ENCODE measurements at regions not wholly inside any gene's neighbourhood (a gene's known extent, or its start where the extent isn't known, plus 50 kb on each side); places are given as distances from the start of the nearest gene placed in this dataset.

- no peak overlapping the region for H3K4me3 ChIP-seq (ENCODE audit: low read length)
- TF ChIP-seq CTCF (conservative IDR thresholded peaks at IDR 0.05), result no peak
- no peaks in the 10 kb centered on the region for H3K4me1 ChIP-seq (ENCODE audit: control insufficient read depth, insufficient read depth, low read length)
- no peak overlapping the region for H3K4me3 Mint-ChIP-seq
- H3K27me3 ChIP-seq (ENCODE audit: control insufficient read depth, insufficient read depth, low read length, poor library complexity, severe bottlenecking), result no peaks in the 10 kb centered on the region
- H3K9me3 Mint-ChIP-seq, result peaks cover 17% of the 10 kb centered on the region
- H3K9ac ChIP-seq (ENCODE audit: extremely low read depth, low read length, poor library complexity, severe bottlenecking), result no peak overlapping the region
- H3K36me3 Mint-ChIP-seq (ENCODE audit: low read depth), result no peaks in the 10 kb centered on the region
- no peaks in the 10 kb centered on the region for H3K36me3 ChIP-seq (ENCODE audit: control insufficient read depth, insufficient read depth, low read length)
- no peaks in the 10 kb centered on the region for H3K27me3 Mint-ChIP-seq (ENCODE audit: insufficient read depth)
- H3K9me3 ChIP-seq (ENCODE audit: control insufficient read depth, low read length), result peaks cover 55% of the 10 kb centered on the region
- 89 to 100% methylated on average over 2 to 4 of the region's 4 CpGs for WGBS, 2 experiments (ENCODE audit: insufficient coverage in 1 of 2, insufficient read length in 1 of 2)
- DNase-seq, result no peak
- H3K27ac Mint-ChIP-seq, result no peak overlapping the region
- H3K4me1 Mint-ChIP-seq, result peaks cover 3% of the 10 kb centered on the region
- H3K27ac ChIP-seq (ENCODE audit: low read depth, low read length), result no peak overlapping the region
Observed at GRCh38 chr5:153014194-153014593, 476.3 kb upstream of the GRIA1 start.

GRCh38 chr5:153018121-153018520, 472.3 kb upstream of the GRIA1 start:
- peaks cover 21% of the 10 kb centered on the region for H3K9me3 Mint-ChIP-seq
- no peaks in the 10 kb centered on the region for H3K4me1 Mint-ChIP-seq
- no peak overlapping the region for H3K9ac ChIP-seq (ENCODE audit: extremely low read depth, low read length, poor library complexity, severe bottlenecking)
- H3K4me3 ChIP-seq (ENCODE audit: low read length), result no peak overlapping the region
- H3K27ac ChIP-seq (ENCODE audit: low read depth, low read length), result no peak overlapping the region
- no peak for DNase-seq
- WGBS, 2 experiments (ENCODE audit: insufficient coverage in 1 of 2, insufficient read length in 1 of 2), result 80 to 100% methylated on average over 1 of the region's 4 CpGs
- no peaks in the 10 kb centered on the region for H3K36me3 ChIP-seq (ENCODE audit: control insufficient read depth, insufficient read depth, low read length)
- H3K27ac Mint-ChIP-seq, result no peak overlapping the region
- H3K9me3 ChIP-seq (ENCODE audit: control insufficient read depth, low read length), result peaks cover 70% of the 10 kb centered on the region
- peaks cover 2% of the 10 kb centered on the region for H3K36me3 Mint-ChIP-seq (ENCODE audit: low read depth)
- no peaks in the 10 kb centered on the region for H3K27me3 ChIP-seq (ENCODE audit: control insufficient read depth, insufficient read depth, low read length, poor library complexity, severe bottlenecking)
- no peak for TF ChIP-seq CTCF (conservative IDR thresholded peaks at IDR 0.05)
- no peak overlapping the region for H3K4me3 Mint-ChIP-seq
- no peaks in the 10 kb centered on the region for H3K4me1 ChIP-seq (ENCODE audit: control insufficient read depth, insufficient read depth, low read length)
- H3K27me3 Mint-ChIP-seq (ENCODE audit: insufficient read depth), result no peaks in the 10 kb centered on the region

GRCh38 chr5:153030755-153031725, 459.4 kb upstream of the GRIA1 start:
- no peak for DNase-seq
- Histone ChIP-seq H3K9me3 (ENCODE audit: control insufficient read depth, low read length) (peaks cover 37% of the 10 kb centered on the region), H3K27me3 (ENCODE audit: control insufficient read depth, insufficient read depth, low read length, poor library complexity, severe bottlenecking) (no peaks in the 10 kb centered on the region), H3K4me1 (ENCODE audit: control insufficient read depth, insufficient read depth, low read length) (no peaks in the 10 kb centered on the region), H3K36me3 (ENCODE audit: control insufficient read depth, insufficient read depth, low read length) (no peaks in the 10 kb centered on the region), H3K4me3 (ENCODE audit: low read length) (no peak overlapping the region), H3K27ac (ENCODE audit: low read depth, low read length) (no peak overlapping the region), H3K9ac (ENCODE audit: extremely low read depth, low read length, poor library complexity, severe bottlenecking) (no peak overlapping the region)
- TF ChIP-seq CTCF (conservative IDR thresholded peaks at IDR 0.05), result no peak
- Mint-ChIP-seq H3K9me3 (peaks cover 3% of the 10 kb centered on the region), H3K27me3 (ENCODE audit: insufficient read depth) (no peaks in the 10 kb centered on the region), H3K4me1 (peaks cover 12% of the 10 kb centered on the region), H3K36me3 (ENCODE audit: low read depth) (no peaks in the 10 kb centered on the region), H3K4me3 (no peak overlapping the region), H3K27ac (no peak overlapping the region)
- WGBS, 2 experiments (ENCODE audit: insufficient coverage in 1 of 2, insufficient read length in 1 of 2), result 83 to 91% methylated on average over 1 to 5 of the region's 5 CpGs

Measured in endodermal cell (in vitro differentiated cells).